PC-9 (cell line): ENCODE measurements at regions not wholly inside any gene's neighbourhood (a gene's known extent, or its start where the extent isn't known, plus 50 kb on each side); places are given as distances from the start of the nearest gene placed in this dataset.

Experiments used
- BruUV-seq: library from RNA; stranded (reverse); fragments of 400-500 nt; replicated peaks from 2 replicates; lab custom pipeline; 2021; lab: Mats Ljungman, UMichigan
- CTCF ChIA-PET: fragments of 300-600 bp; sonication (Branson Sonifier 250); formaldehyde crosslinking; loops from one replicate; lab custom pipeline; 2022; ENCODE audit warnings: antibody characterized with exemption; lab: Charles Lee
- POLR2A ChIA-PET: fragments of 300-600 bp; sonication (Branson Sonifier 250); formaldehyde crosslinking; loops from one replicate; lab custom pipeline; 2022; ENCODE audit warnings: antibody characterized with exemption; ENCODE audit not compliant: unreplicated experiment; lab: Charles Lee
- DNase-seq, 2 experiments: peaks; one replicate each; pipeline versions ENCODE4 v3.0.0 to v3.0.0-alpha.2; 2015 to 2022; ENCODE audit warnings: mixed read lengths in 1 of 2
- H2AFZ ChIP-seq: fragments of 200-600 bp; sonication (generic); 2 replicates; pipeline ENCODE4 v1.8.1; 2017; ENCODE audit warnings: antibody characterized with exemption
- H3F3A ChIP-seq: fragments of 200-600 bp; sonication (generic); 2 replicates; pipeline ENCODE4 v1.8.1; 2017; ENCODE audit warnings: antibody characterized with exemption, mild to moderate bottlenecking, low read depth; ENCODE audit not compliant: insufficient read depth
- H3K27ac ChIP-seq: fragments of 200-600 bp; sonication (generic); 2 replicates; pipeline ENCODE4 v1.6.1; 2016; ENCODE audit warnings: mixed run types
- H3K27me3 ChIP-seq: fragments of 200-600 bp; sonication (generic); 2 replicates; pipeline ENCODE4 v1.6.1; 2016; ENCODE audit warnings: low read depth, mixed run types; ENCODE audit not compliant: insufficient read depth
- H3K36me3 ChIP-seq: fragments of 200-600 bp; sonication (generic); 2 replicates; pipeline ENCODE4 v1.6.1; 2016; ENCODE audit warnings: low read depth, mixed run types
- H3K4me1 ChIP-seq: fragments of 200-600 bp; sonication (generic); replicated peaks from 2 replicates; pipeline ENCODE4 v1.6.1; 2016; ENCODE audit warnings: mixed run types; ENCODE audit not compliant: insufficient read depth
- H3K4me2 ChIP-seq: fragments of 200-600 bp; sonication (generic); 2 replicates; pipeline ENCODE4 v1.6.1; 2017; ENCODE audit warnings: mixed run types
- H3K4me3 ChIP-seq: fragments of 200-600 bp; sonication (generic); 2 replicates; pipeline ENCODE4 v1.6.1; 2016; ENCODE audit warnings: mixed run types
- H3K79me2 ChIP-seq: fragments of 200-600 bp; sonication (generic); 2 replicates; pipeline ENCODE4 v1.6.1; 2017; ENCODE audit warnings: low read depth, mixed run types
- H3K9me2 ChIP-seq: fragments of 200-600 bp; sonication (generic); 2 replicates; pipeline ENCODE4 v1.8.1; 2017; ENCODE audit warnings: mild to moderate bottlenecking; ENCODE audit not compliant: insufficient read depth
- H3K9me3 ChIP-seq: fragments of 200-600 bp; sonication (generic); 2 replicates; pipeline ENCODE4 v1.8.1; 2016; ENCODE audit warnings: low read depth; ENCODE audit not compliant: insufficient read depth
- H4K20me1 ChIP-seq: fragments of 200-600 bp; sonication (generic); 2 replicates; pipeline ENCODE4 v1.8.1; 2017; ENCODE audit not compliant: insufficient read depth
- CTCF ChIP-seq: fragments of 200-600 bp; sonication (generic); conservative IDR thresholded peaks from 2 replicates; pipeline ENCODE4 v1.6.1; 2017; ENCODE audit warnings: mixed run types, antibody characterized with exemption, mild to moderate bottlenecking, moderate library complexity
- EZH2 ChIP-seq: fragments of 200-600 bp; sonication (generic); IDR thresholded peaks from 2 replicates; pipeline ENCODE4 v1.8.0; 2017; ENCODE audit warnings: antibody characterized with exemption, low read depth
- intact Hi-C: fragments of 100-400 bp; cut with micrococcal nuclease; formaldehyde crosslinking; loops from one replicate; pipeline ENCODE4 v1.10.0; 2022; ENCODE audit not compliant: unreplicated experiment

GRCh38 chr22:27489178-27489675, 312.3 kb downstream of the MN1 start:
- no peak for DNase-seq
- ChIA-PET CTCF (no interaction called here), POLR2A (no interaction called here)
- Histone ChIP-seq H3K4me3 (no peak overlapping the region), H3K4me1 (peaks cover 27% of the 10 kb centered on the region), H3K27ac (no peak overlapping the region), H3F3A (no peaks in the 10 kb centered on the region; the same call in 1 of the 2 replicates), H2AFZ (no peak overlapping the region), H3K27me3 (no peaks in the 10 kb centered on the region), H3K79me2 (no peaks in the 10 kb centered on the region), H3K36me3 (no peaks in the 10 kb centered on the region), H3K4me2 (no peak overlapping the region), H3K9me3 (no peaks in the 10 kb centered on the region), H4K20me1 (no peaks in the 10 kb centered on the region), H3K9me2 (no peaks in the 10 kb centered on the region)
- TF ChIP-seq EZH2 (no peak), CTCF (no peak)
- intact Hi-C loops = no loop called here
- BruUV-seq = no TSS peak

GRCh38 chr22:27490080-27490479, 311.5 kb downstream of the MN1 start:
- CTCF ChIA-PET = no interaction called here
- TF ChIP-seq CTCF (no peak), EZH2 (no peak)
- H3K9me2 ChIP-seq = no peaks in the 10 kb centered on the region
- H3K4me3 ChIP-seq = no peak overlapping the region
- H3K36me3 ChIP-seq = no peaks in the 10 kb centered on the region
- no peak overlapping the region for H2AFZ ChIP-seq
- no peaks in the 10 kb centered on the region; the same call in 1 of the 2 replicates for H3F3A ChIP-seq
- POLR2A ChIA-PET = no interaction called here
- no peaks in the 10 kb centered on the region for H3K27me3 ChIP-seq
- H3K4me1 ChIP-seq = peaks cover 27% of the 10 kb centered on the region
- no peaks in the 10 kb centered on the region for H3K9me3 ChIP-seq
- H3K4me2 ChIP-seq = no peak overlapping the region
- no peaks in the 10 kb centered on the region for H3K79me2 ChIP-seq
- no TSS peak for BruUV-seq
- H3K27ac ChIP-seq = no peak overlapping the region
- DNase-seq = no peak
- no peaks in the 10 kb centered on the region for H4K20me1 ChIP-seq
- intact Hi-C loops = no loop called here

- BruUV-seq = no TSS peak
- Histone ChIP-seq H3K27me3 (no peaks in the 10 kb centered on the region), H2AFZ (no peak overlapping the region), H3K4me3 (no peak overlapping the region), H3K79me2 (no peaks in the 10 kb centered on the region), H3K9me2 (no peaks in the 10 kb centered on the region), H3K9me3 (no peaks in the 10 kb centered on the region), H4K20me1 (no peaks in the 10 kb centered on the region), H3K4me2 (no peak overlapping the region), H3K4me1 (peaks cover 27% of the 10 kb centered on the region), H3K36me3 (no peaks in the 10 kb centered on the region), H3F3A (no peaks in the 10 kb centered on the region), H3K27ac (no peak overlapping the region)
- TF ChIP-seq CTCF (no peak), EZH2 (no peak)
- ChIA-PET POLR2A (no interaction called here), CTCF (no interaction called here)
- no peak for DNase-seq
- intact Hi-C loops = no loop called here
These were observed 309.7 kb downstream of the MN1 start for GRCh38 chr22:27491888-27492287.
